DMS 273 treated with DMSO at 0.1 percent for 48 hours (cell line): ENCODE measurements at regions not wholly inside any gene's neighbourhood (a gene's known extent, or its start where the extent isn't known, plus 50 kb on each side); places are given as distances from the start of the nearest gene placed in this dataset.
A peak's percentile ranks its signal among the peaks of the same experiment; 100 is the strongest.
"Not testable (repeated sequence)": the region's sequence is repeated elsewhere in the genome, so short reads cannot be mapped to it uniquely, and the experiment has no call there.

Source experiments
- DNase-seq: peaks from one replicate; lab custom pipeline; 2025; lab: John Stamatoyannopoulos, UW

DNA sequence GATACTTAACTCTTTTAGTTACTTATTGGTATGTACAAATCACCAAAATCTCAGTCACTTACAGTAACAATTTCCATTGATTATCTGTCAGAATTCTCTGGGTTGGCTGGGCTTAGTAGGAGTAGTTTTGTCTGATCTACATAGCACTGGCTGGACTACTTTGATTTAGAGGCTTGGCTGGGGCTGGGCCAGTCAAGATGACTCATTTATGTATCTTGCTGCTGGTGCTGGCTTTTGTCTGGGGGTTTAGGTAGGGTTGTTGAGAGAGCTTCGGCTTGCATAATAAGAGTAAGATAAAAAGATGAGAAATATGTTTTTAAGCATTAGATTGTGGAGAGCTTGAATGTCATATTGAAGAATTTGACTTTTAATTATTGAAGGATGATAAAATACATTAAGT, 1093.7 kb downstream of the SLC6A15 start:
- DNase-seq, result no peak

DNA sequence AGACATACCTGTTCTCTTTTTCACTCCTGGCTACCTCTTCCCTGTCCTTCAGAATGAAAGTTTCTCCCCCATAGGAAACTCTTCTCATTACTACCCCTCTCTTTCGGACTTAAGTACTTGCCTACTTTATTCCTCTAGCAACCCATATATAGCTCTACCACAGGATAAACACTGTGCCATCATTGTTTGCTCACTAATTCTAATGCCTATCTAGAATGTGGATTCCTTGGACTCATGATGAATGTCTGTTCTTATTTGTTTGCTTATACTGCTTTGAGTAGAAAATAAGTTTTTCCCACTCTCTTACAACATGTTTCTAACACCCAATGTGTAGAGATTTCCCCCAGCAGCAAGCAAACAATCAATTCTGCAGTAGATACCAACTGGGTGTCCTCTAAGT, 1094.9 kb downstream of the SLC6A15 start:
- DNase-seq, result no peak

DNA sequence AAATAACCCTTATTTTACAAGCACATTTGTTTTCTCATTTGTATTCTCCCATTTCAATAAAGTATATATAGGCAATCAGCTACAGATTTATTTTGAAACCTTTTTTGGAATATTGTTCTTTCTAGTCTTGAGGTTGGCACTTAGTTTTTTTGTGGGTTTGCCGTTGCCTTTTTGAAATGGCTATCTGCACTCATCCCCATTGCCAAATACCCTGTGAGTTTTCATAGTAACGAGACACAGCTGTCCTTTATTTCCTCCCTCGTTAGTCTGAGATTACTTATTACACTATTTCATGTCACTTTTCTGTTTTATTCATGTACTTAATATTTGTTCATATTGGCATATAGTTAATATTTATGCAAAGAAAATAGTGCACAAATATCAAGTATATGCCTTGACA, 1104.0 kb downstream of the SLC6A15 start:
- DNase-seq, result no peak

DNA sequence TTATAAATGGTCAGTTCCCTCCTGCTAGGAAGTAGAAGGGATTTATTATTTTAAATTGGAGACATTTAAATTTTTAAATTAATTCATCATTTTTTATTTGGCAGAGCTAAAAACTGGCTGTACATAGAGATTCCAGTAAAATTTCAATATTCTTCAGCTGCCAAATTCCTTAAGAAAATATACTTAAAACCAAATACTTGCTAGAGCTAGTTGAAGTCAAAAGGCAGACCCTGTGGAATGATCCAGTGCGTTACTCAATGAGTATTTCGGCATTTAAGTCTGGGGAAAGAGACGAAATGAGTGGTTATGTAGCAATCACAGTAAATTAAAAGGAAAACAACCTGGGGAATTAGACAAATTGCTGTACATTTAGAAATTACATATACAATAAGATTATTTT, 1104.7 kb downstream of the SLC6A15 start:
- DNase-seq, result no peak

DNA sequence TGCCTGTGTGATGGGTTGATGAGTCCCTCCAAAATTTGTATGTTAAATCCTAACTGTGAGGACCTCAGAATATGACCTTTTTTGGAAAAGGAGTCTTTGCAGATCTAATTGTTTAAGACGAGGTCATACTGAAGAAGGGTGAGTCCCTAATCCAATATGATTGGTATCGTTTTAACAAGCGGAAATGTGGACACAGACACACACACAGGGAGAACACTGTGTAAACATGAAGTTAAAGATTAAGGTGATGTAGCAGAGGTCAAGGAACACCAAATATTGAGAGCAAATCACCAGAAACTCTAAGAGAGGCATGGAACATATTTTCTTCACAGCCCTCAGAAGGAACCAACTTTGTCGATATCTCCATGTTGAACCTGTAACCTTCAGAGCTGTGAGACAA, 1106.7 kb downstream of the SLC6A15 start:
- DNase-seq, result no peak

DNA sequence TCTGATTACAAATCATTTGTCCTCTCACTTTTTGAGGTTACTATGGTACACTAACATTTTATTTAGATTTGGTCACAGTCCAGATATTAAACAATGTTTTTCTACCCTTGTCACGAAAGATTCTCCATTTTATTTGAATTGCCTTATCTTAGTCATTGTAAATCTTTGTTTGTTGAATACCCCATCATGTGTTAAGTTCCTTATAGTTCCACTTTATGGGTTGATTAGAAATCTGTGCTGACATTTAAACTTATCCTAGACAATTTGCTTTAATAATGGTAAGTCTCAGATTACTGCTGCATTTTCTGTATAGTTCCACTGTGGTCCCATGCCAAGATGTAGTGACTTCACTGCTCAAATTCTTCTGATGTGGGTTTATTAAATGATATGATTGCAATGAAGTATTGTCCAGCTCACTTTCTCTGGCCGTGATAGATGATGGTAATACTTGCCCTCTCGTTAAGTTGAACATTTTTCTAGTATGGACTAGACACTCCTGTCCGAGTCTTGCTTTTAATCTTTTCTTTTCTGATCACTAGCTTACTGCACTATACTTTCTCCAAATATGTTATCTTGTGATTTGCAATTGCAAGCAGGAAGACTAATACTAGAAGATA, 1107.3 kb downstream of the SLC6A15 start:
- DNase-seq, result no peak

DNA sequence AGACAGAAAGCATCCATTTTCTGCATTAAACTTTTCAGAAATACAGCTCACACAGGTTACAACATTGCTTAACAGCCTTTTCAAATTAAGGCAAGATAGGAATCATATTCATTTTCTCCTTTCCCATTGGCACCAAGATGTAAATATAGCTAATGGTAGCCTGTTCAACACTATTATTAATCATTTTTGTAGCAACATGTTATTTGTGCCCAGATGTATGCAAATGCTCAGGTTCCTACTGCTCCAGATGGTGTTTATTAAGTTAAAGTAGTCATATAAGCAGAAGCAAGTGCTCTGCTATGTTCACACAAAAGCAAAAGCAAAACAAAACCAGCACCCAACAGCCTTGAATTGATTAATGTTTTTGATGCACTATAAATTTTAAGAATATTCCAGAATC, 1110.6 kb downstream of the SLC6A15 start:
- DNase-seq, result peak; percentile 69

DNA sequence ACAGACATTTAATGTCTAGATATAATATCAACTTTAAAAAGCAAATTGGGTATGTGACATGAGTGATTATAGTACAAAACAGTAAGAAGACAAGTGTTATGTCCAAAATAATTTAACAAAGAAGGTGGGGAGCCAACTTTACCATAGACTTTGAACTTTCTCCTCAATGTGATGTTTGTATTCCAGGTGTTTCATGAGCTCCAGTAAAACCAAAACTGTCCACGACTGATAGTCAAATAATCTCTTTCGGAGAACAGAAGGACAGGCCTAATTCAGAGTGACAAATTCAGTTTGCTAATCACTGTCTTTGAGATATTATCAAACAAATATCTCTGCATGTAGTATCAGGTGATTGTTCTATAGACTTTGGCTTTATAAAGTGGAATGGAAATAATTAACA, 1112.6 kb downstream of the SLC6A15 start:
- DNase-seq, result no peak

DNA sequence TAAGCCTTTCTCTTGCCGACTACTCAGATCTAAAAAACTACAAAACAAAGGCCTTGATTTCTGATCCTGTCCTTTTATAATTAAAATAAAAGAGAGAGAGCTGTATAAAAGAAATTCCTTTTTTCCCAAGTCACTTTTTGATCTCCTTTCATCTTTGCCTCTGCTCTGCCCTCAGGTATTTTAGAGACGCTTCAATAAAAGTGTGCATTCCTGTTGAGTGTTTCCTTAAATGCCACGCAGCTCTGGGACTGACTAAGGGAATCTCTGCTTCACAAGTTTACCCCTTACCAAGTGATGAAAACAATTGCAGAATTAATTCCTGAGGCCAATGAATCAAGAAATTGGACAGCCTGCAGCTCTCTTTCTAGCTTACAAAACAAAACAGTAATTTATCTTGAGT, 1109.8 kb downstream of the TMTC2 start:
- DNase-seq, result no peak

DNA sequence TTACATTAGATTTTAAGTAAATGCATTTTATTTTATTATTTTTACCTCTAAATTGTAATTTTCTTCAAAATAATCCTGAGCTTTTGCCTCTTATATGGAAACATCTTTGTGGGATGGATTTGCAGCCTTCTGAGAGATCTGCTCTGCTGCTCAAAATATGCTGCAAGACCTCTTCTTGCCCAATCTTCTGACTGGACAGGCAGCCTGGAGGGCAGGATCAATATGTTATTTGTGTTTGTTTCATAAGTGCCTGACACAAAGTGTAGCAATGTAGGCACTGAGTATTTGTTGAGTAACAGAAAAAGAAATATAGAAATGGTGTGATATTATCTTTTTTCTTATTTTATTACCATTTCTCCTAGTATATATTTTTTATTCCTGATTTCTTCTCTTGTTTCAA, 1106.9 kb downstream of the TMTC2 start:
- DNase-seq, result no peak

DNA sequence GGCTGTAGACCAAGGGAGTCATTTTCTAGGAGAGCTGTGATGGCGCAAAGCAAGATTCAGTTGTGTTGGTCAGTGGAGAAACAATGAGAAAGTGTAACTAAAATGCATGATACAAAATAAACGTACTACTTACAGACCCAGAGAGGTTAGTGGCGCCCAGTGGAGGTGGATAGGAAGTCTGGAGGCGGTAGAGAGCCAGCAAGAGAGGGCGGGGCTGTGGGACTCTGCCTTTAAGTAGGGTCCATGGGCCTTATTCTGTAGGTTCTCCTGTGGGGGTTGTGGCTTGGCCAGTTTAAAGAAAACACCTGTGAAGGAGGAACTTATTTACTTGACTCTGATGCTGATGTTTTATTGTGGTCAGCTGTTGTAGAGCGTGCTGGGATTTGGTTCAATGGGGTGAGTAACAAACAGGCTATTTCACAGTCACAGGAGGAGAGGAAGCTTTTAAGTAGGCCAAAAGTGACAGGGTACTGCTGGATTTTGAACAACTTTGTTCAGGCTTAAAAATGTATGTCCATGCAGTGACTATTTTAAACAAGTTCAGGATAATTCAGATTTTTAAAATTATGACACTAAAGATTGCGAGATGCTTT, 1097.7 kb downstream of the TMTC2 start:
- DNase-seq, result no peak

DNA sequence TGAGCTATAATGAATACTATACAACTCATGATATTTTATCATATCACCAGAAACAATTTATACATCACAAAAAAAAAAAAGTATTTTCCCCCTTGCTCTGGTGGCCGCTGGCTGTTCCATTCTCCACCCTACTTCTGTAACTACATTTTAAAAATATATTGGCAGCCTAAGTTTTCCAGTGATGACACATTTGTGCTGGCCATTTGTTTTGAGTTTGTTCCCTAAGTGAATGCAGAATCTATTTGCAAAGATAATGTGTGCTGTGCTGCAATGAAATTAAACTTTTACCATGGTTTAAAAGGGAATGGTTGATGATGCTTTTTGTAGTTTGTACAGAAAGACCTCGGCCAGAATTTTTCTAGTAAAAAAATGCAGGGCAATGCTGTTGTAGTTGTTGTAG, 1092.8 kb downstream of the TMTC2 start:
- DNase-seq, result no peak

DNA sequence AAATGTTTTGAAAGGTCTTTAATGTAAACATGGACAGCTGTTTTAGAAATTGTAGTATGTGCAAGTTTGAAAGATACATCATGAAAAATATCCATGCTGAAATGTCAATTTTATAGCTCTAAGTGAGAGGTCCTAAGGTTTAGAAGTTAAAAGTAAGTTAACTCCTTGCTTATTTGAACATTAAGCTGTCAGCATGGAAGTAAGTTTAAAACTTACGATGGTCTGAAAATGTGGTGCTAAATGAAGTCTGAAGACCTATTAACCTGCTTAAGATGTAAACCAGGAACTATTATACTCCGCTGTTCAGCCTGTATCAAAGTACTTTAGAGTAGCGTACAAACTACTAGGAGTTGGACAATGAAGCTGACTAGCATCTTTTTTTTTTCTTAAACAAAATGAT, 1082.4 kb downstream of the TMTC2 start:
- DNase-seq, result no peak

DNA sequence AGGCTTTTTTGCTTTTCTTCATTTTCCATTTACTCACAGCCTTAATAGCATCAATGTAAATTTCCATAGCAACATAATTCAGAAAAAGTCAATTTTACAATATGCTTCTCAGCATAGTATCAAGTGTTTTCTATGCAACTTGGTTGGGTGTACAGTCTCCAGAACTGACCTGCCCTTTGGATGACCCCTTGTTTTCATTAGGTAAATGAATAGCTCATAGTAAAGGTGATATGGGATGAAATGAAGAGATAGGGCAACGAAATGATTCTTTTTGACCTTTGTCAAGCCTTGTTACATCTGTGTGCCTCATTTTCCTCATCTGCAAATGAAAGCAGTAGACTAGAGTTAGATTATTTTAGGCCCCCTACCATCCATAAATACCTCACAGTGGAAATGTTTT, 1081.0 kb downstream of the TMTC2 start:
- DNase-seq, result no peak

DNA sequence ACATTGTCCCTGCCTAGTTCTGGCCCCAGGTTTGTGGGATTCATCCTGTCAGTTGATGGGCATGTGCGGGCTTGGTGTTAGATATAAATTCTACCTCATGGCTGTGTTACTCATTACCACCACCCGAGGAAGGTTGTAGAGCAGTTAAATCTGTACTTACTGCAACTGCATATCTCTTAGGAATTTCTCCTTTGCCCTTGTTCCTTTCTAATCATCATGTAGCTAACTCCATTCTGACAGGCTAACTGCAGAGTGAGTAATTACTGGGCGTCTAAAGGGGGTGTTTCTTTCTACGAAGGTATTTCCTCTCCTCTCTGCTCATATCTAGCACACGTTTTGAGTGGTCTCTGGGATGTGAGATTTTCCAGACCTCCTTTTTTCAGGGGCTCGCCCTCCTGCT, 1076.7 kb downstream of the TMTC2 start:
- DNase-seq, result no peak

DNA sequence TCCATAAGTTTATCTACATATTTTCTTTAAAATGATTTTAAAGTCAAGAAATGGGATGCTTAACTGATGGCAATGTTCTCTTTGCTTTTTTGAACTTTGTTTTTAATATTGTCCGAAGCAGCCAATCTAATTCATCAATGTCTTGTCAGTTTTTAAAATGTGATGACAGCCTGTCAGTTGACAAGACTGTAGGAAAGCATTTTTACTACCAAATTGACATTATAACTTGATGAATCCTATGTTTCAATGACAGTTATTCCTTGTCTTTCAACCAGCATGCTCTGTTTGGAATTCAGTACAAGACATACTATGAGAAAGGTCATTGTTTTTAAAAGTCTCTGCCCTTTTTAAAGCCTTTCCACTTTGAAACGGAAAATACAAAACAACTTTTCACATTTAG, 1073.2 kb downstream of the TMTC2 start:
- no peak for DNase-seq

DNA sequence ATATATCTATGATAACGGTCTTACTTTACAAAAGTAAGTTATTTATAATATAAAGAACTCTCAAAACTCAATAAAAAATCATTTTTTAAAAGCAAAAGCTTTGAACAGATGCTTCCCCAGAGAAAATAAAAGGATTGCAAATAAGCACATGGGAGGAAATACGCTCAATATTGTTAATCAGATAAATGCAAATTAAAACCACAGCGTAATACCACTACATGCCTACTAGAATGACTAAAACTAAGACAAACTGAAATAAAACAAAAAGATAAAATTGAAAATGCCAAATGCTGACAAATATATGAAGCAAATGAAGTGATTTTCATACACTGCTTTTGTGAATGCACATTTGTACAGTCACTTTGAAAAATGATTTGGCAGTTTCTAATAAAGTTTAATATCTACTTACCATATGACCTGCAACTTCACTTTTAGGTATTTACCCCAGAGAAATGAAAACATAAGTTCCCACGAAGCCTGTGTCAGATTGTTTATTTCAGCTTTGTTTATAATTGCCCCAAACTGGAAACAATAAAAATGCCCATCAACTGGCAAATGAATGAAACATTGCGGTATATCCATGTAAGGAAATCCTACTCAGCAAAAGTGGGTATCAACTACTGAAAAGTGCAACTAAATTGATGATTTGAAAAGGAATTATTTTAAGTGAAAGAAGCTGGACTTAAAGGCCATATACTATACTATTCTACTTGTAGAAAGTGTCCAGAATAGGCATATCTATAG, 1072.4 kb downstream of the TMTC2 start:
- no peak for DNase-seq

DNA sequence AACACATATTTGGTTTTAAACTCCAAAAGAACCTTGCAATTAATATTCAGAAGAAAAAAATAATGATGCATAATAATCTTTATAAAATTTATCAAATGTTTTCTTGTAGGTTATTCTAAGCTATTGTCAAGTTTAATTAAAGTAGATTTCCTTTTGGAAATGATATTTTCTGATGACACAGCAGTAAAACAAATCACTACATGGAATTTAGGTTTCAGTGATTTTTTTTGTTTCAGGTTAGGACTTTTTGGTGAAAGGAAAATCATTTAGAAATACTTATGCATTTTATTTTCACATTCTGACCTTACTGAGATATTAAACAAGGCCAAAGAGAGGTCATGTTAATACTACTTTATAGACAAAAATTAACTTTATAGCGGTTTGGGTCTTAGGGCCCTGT, 1067.2 kb downstream of the TMTC2 start:
- no peak for DNase-seq

DNA sequence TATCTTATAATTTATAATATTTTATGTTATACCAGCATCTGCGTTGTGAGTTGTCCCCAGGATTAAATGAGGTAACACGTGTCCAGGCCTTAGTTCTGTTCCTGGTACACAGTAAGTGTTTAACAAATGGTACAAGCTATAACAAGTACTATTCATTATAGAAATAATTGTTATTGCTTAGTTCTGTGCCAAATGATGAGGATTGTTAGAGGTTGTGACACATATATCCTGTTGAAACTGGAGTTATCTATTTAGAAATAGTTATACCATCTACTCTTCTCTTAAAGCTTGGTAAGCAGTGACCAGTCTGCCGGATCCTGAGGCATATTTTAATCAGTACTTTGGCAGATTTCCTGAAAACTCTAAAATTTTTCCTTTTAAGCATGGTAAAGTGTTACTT, 1066.5 kb downstream of the TMTC2 start:
- DNase-seq, result no peak

DNA sequence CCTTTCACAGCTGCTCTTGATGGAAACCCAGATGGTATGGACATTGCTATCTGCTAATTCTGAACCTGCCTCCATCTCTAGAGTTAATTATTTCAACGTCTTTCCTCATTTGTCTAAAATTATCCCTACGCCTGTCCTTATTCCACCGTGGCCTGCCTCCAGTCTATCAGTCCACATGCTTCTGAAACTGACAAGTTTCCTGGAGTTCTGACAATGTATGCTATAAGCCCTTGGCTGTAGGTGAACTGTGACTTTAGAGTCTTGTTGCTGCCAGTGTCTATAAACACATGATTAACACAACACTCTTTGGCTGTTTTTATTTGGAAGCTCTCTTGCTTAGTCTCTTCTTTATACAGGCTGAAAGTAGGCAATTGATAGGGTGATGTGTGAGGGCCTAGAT, 1052.9 kb downstream of the TMTC2 start:
- no peak for DNase-seq

DNA sequence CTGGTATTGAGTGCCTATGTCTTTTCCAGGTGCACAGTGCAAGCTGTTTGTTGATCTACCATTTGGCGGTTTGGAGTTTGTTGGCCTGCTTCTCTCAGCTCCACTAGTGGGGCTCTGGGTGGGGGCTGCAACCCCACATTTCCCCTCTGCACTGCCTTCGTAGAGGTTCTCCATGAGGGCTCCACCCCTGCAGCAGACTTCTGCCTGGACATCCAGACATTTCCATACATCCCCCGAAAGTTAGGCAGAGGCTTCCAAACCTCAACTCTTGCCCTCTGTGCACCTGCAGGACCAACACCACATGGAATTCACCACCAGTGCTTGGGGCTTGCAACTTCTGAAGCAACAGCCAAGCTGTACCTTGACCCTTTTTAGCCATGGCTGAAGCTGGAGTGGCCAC, 1024.1 kb downstream of the TMTC2 start:
- no peak for DNase-seq

DNA sequence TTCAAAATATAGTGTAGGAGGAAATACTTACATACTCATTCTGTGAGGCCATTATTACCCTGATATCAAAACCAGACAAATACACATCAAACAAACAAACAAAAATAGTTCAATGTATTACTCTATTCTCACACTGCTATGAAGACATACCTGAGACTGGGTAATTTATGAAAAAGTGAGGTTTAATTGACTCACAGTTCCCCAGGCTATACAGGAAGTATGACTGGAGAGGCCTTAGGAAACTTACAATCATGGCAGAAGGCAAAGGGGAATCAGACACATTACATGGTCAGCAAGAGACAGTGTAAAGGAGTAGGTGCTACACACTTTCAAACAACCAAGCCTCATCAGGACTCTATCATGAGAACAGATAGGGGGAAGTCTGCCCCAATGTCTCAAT, 1023.2 kb downstream of the TMTC2 start:
- DNase-seq, result no peak

DNA sequence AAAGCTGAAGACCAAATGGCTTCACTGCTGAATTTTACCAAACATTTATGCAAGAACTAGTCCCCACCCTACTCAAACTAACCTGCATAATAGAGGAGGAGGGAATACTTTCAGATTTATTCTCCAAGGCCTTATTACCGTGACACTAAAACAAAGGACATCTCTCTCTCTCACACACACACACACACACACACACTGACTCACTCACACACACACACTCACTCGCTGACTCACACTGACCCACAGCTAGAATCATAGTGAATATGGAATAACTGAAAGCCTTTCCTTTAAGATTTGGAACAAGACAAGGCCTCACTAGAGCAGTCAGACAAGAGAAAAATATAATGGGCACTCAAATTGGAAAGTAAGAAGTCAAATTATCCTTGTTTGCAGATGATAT, 1014.1 kb downstream of the TMTC2 start:
- no peak for DNase-seq

DNA sequence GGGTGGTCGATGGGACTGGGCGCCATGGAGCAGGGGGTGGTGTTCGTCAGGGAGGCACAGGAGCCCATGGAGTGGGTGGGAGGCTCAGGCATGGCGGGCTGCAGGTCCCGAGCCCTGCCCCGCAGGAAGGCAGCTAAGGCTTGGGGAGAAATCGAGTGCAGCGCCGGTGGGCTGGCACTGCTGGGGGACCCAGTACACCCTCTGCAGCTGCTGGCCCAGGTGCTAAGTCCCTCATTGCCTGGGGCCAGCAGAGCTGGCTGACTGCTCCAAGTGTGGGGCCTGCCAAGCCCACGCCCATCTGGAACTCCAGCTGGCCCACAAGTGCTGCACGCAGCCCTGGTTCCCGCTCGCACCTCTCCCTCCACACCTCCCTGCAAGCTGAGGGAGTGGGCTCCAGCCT, 1009.6 kb downstream of the TMTC2 start:
- not testable (repeated sequence) for DNase-seq
